Ureter (tissue), 1 donor: ENCODE measurements at regions not wholly inside any gene's neighbourhood (a gene's known extent, or its start where the extent isn't known, plus 50 kb on each side); places are given as distances from the start of the nearest gene placed in this dataset.

ENCODE experiments used
- DNase-seq: peaks from one replicate; pipeline ENCODE4 v3.0.0-alpha.2; 2020; ENCODE audit warnings: low spot score
- donor health status: DM: yes; HTN: yes; CAD: no.

GRCh38 chr7:113825832-113826231 is 93.0 kb downstream of the PPP1R3A start:
- no peak for DNase-seq

- DNase-seq: no peak
These were observed 94.5 kb downstream of the PPP1R3A start for GRCh38 chr7:113824117-113824823.

DNA sequence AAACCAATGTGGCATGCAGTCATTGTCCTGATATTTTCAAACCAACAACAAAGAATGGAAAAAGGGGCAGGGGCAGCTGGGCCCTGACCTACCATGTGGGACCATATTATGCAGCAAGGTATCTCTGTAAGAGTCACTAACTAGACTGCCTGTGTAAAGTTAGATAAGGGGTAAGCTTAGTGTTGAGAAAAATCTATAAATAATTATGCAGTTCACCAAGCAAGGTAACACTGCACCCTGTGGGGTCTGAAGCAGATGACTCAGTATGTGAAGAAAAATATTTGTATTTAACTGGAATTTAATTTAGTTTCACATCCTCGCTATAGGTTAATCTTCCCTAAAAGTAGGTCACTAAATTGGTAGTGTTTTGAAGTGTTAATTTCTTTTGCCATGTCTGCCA is 99.3 kb downstream of the PPP1R3A start:
- no peak for DNase-seq

- no peak for DNase-seq
These were observed 102.2 kb downstream of the PPP1R3A start for GRCh38 chr7:113816639-113817038.

DNA sequence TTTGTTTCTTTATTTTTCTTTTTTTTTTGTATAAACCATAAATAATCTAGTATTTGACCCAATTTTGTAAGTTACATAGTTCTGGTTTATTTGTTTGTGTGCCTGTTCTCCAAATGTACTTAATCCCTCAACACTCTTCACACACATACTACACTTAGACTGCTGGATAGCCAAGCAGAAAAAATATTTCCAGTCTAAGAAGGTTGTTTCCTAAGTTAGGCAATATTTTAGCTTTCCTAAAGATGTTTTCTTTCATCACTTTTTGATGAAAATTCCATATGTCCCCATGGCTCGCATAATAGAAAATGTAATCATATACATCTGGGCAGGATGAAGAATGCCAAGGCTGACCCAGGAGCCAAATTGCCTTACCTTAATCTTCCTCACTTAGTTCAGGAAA is 105.3 kb downstream of the PPP1R3A start:
- DNase-seq: no peak

- DNase-seq: no peak
These were observed 106.1 kb downstream of the PPP1R3A start for GRCh38 chr7:113812591-113813255.

DNA sequence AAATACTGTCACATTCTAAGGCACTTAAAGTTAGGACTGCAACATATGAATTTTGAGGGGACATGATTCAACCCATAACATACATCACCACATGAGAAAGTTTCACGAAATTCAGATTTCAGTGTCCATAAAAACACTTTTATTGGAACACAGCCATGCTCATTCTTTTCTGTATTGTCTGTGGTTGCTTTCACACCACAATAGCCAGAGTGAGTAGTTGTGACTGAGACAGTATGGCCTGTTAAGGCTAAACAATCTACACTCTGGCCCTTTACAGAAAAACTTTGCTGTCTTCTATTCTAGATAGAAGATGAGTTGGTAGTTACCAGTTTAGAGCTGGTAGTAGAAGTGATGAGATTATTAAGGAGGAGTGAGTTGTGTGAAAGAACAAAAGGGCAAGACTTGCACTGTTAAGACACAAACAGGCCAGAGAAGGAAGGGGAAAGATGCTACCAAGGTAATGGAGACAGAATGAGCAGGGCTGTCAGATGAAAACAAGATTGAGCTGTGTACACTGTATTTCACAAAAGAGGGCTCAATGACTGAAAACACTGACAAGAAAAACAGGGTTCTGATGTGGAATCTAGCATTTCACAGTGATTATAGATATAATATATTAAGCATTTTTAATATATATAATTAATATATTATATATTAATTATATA is 108.6 kb downstream of the PPP1R3A start:
- no peak for DNase-seq

DNA sequence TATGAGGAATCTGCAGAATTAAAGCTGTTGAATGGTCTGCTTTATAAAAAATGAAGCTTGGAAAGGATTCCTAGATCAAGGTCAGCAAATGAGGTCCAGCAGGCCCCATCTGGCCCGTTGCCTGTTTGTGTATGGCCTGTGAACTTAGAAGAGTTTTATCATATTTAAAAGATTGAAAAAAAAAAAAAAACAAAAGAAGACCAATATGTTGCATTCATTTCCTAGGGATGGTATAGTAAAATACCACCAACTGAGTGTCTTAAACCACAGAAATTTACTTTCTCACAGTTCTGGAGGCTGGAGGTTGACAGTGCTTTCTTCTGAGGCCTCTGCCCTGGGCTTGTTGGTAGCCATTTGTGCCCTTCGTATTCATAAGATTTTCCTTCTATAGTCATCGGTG is 109.2 kb downstream of the PPP1R3A start:
- no peak for DNase-seq

GRCh38 chr7:113806633-113807327 is 112.0 kb downstream of the PPP1R3A start:
- no peak for DNase-seq

DNA sequence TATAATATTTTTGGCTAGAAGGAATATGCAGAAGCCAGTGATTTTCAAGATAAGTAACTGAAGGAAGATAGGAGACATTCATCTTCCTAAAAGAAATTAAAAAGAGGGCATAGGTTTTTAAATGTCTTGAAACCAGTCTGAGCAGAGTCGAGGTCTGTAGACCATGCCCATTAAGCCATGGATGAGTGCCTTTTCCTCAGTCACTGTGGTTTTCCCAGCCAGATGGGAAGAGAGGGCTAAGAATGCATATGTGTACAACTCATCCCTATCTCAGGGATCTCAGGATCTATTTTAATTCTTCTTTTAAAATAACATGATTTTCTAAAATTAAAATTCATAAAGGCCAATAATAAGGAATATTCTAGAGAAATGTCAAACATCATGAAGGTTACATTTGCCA is 112.8 kb downstream of the PPP1R3A start:
- DNase-seq: no peak

- no peak for DNase-seq
These were observed 114.2 kb downstream of the PPP1R3A start for GRCh38 chr7:113804475-113805095.

GRCh38 chr7:113801751-113802150 is 117.1 kb downstream of the PPP1R3A start:
- no peak for DNase-seq

DNA sequence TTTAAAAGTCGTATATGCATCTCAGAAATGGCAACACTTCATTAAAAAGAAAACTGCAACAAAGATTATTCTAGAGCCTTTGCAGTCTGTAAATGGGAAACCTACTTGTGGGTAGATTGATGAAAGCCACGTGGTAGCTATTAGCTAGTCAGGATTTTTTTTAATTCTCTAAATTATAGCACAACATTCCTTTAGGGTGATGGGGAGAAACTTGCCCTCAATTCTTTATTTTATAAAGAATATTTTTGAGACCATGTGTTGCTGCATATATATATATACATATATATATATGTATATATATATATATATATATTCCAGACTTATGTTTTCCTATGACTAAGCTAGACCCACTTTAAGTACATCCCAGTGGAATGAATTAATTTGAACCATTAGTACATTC is 118.0 kb downstream of the PPP1R3A start:
- DNase-seq: no peak

GRCh38 chr7:113799896-113800295 is 118.9 kb downstream of the PPP1R3A start:
- DNase-seq: no peak

GRCh38 chr7:113797420-113798010 is 121.3 kb downstream of the PPP1R3A start:
- DNase-seq: no peak

GRCh38 chr7:113796557-113796956 is 122.3 kb downstream of the PPP1R3A start:
- DNase-seq: no peak

DNA sequence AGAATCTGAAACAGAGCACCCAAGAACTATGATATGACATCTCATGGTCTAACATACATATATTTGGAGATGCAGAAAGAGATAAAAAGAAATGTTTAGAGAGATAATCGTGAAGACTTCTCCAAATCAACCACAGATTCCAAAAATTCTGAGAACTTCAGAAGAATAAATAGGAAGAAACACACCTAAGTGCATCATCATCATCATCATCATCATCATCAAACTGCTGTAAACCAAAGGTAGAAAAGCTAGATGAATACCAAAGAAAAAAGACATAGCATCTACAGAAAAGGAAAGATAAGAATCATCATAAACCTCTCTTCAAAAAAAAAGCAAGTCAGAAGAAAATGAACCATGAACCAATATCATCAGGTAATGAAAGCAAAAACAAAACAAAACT is 124.2 kb downstream of the PPP1R3A start:
- no peak for DNase-seq

DNA sequence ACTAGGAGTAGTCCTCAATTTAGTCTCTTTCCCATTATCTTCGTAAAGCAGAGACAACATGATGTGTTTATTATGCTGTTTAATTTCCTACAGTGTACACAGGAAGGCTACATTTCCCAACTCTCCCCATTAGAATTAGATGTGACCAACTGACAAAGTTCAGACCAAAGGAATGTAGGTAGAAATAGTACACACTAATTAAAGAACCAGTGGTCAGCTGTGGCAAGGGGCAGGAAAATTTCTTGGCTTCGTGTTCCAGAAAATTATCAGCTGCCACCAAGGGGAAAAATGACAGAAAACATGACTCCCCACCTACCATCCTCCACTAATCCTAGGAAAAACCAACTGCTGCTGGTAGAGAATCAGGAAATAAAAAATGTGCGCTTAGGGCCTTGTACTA is 125.6 kb downstream of the PPP1R3A start:
- DNase-seq: no peak

DNA sequence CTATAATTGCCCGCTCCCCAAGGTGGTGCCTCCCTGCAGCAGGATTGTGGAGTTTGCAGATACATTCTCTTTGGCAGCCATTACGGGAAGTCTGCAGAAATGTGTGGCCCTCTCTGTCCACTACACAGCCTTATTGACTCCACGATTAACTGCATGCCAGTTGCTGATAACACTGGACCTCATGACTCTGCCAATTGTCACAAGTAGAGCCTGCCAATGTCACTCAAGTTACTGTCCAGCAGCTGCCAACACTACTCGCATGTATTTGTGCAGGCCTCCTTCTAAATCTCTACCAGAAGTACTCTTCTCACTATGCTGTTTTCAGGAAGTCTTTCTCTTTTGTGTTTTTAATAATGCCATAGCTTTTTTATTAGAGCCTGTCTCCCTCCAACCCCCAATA is 128.8 kb downstream of the PPP1R3A start:
- no peak for DNase-seq

DNA sequence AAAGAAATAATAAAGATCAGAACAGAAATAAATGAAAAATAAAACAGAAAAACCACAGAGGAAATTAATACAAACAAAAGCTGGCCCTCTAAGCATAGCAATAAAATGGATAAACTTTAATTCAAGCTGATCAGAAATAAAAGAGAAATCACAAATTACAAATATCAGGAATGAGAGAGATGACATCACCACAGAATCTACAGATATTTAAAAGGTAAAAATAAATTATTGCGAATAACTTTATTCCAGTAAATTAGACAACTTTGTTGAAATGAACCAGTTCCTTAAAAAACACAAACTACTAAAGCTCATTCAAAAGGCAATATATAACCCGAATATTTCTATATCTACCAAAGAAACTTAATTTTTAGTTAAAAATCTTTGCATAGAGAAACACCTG is 131.7 kb downstream of the PPP1R3A start:
- DNase-seq: no peak

DNA sequence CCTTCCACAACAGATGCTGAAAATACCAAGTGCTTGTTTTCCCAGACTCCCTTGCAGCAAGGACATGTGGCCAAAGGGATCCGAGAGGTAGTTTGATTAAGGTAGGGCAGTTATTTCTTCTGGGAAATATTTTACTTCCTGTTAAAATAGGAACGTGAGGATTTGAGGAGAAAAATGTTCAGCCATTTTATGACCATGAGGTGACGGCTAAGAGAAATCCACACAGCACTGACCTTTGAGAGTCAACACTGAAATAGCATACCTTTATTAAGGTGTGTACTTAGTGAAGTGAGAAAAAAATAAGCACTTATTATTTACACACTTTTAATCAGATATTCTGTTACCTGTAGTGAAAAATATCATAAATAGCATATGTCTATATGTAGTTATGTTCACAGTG is 133.9 kb downstream of the PPP1R3A start:
- no peak for DNase-seq

- no peak for DNase-seq
These were observed 134.5 kb downstream of the PPP1R3A start for GRCh38 chr7:113784316-113784715.
